Ascending aorta (tissue), 2 donors: ENCODE measurements at regions not wholly inside any gene's neighbourhood (a gene's known extent, or its start where the extent isn't known, plus 50 kb on each side); places are given as distances from the start of the nearest gene placed in this dataset.

Source experiments
- DNase-seq, 2 donors: peaks; one replicate each; pipeline ENCODE4 v3.0.0-alpha.2; 2019; ENCODE audit warnings: low spot score in 2 of 2
- H3K27ac ChIP-seq, 2 donors: fragments of 200-600 bp; sonication (generic); one replicate each; pipeline ENCODE4 v1.5.1; 2016 to 2017; ENCODE audit warnings: mild to moderate bottlenecking in 1 of 2
- H3K27me3 ChIP-seq: fragments of 200-600 bp; sonication (generic); one replicate; pipeline ENCODE4 v1.5.1; 2017
- H3K36me3 ChIP-seq, 2 donors: fragments of 200-600 bp; sonication (generic); one replicate each; pipeline ENCODE4 v1.5.1; 2016
- H3K4me1 ChIP-seq, 2 donors: fragments of 200-600 bp; sonication (generic); one replicate each; pipeline ENCODE4 v1.5.1; 2016 to 2017; ENCODE audit warnings: mild to moderate bottlenecking in 1 of 2
- H3K4me3 ChIP-seq, 2 donors: fragments of 200-600 bp; sonication (generic); one replicate each; pipeline ENCODE4 v1.5.1; 2016 to 2017; ENCODE audit warnings: mild to moderate bottlenecking in 1 of 2
- H3K9me3 ChIP-seq, 2 donors: fragments of 200-600 bp; sonication (generic); one replicate each; pipeline ENCODE4 v1.5.1; 2016
- intact Hi-C: fragments of 100-400 bp; cut with DNase I; formaldehyde crosslinking; loops from one replicate; pipeline ENCODE4 v1.15.1; 2023
- TF ChIP-seq, protein P1 (sequence below), 3 experiments: fragments of 200-600 bp in 2 of 3; fragments of 450-650 bp in 1 of 3; sonication (generic) in 2 of 3; IDR thresholded peaks; one replicate each; pipeline ENCODE4 v1.5.1; 2016 to 2019; ENCODE audit warnings: antibody characterized with exemption in 3 of 3, mild to moderate bottlenecking in 1 of 3, moderate library complexity in 1 of 3

DNA sequence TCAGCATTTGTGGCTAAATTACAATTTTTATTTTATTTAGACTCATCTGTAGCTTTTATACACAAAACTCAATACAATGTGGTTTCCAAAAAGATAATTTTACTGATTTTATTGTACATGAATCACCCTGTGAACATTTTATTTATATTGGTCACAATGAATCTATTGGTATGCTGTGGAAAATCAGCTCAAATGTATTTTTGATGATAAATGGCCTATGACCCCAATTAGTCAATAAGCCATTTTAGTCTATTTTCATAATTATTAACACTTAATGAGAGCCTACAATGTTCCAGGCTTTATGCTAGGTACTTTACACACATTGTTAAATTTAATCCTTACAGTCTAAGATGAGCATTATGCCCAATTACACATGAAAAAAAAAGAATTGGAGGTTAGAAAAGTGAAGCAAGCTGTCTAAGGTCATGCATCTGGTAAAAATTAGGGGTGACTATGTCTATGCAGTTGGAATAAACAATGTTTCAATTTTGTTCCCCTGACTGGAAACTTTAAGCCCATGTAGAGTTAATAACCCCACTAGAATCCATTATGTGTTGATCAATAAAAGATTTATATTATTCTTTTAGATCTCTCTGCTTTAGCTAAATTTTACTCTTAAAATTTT lies 344.7 kb downstream of the PABPC4L start:
- no peaks in the 10 kb centered on the region for H3K9me3 ChIP-seq
- TF ChIP-seq, protein P1, sequence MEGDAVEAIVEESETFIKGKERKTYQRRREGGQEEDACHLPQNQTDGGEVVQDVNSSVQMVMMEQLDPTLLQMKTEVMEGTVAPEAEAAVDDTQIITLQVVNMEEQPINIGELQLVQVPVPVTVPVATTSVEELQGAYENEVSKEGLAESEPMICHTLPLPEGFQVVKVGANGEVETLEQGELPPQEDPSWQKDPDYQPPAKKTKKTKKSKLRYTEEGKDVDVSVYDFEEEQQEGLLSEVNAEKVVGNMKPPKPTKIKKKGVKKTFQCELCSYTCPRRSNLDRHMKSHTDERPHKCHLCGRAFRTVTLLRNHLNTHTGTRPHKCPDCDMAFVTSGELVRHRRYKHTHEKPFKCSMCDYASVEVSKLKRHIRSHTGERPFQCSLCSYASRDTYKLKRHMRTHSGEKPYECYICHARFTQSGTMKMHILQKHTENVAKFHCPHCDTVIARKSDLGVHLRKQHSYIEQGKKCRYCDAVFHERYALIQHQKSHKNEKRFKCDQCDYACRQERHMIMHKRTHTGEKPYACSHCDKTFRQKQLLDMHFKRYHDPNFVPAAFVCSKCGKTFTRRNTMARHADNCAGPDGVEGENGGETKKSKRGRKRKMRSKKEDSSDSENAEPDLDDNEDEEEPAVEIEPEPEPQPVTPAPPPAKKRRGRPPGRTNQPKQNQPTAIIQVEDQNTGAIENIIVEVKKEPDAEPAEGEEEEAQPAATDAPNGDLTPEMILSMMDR (IDR thresholded peaks at IDR 0.05): no peak
- intact Hi-C loops: no loop called here

DNA sequence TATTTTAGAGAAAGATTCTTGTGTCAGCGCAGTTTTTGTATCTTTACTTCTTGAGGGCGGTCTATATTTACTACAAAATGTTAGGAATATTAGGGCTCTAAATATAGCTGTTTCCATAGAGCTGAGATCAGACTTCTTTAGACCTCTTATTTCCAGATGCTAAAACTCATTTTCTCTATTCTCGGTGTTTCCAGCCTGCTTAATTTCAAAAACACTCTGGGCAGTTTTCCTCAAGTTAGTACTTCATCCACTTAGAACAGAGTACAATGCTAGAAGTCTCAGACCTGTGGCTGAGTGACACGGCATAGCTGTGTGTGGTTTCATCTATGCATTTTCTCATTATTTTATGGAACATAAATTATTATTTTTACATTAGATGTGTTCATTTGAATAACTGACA lies 346.6 kb downstream of the PABPC4L start:
- Histone ChIP-seq H3K36me3 (no peaks in the 10 kb centered on the region), H3K4me1 (no peaks in the 10 kb centered on the region), H3K4me3 (no peak overlapping the region), H3K9me3 (no peaks in the 10 kb centered on the region), H3K27me3 (no peaks in the 10 kb centered on the region), H3K27ac (no peak overlapping the region)
- DNase-seq: no peak
- TF ChIP-seq, protein P1 (IDR thresholded peaks at IDR 0.05): no peak
- intact Hi-C loops: no loop called here

More for the DNA sequence above, 344.7 kb downstream of the PABPC4L start:
- no peak for DNase-seq
- no peak overlapping the region for H3K27ac ChIP-seq
- no peaks in the 10 kb centered on the region for H3K27me3 ChIP-seq
- no peak overlapping the region for H3K4me3 ChIP-seq
- H3K36me3 ChIP-seq: no peaks in the 10 kb centered on the region
- H3K4me1 ChIP-seq: no peaks in the 10 kb centered on the region

DNA sequence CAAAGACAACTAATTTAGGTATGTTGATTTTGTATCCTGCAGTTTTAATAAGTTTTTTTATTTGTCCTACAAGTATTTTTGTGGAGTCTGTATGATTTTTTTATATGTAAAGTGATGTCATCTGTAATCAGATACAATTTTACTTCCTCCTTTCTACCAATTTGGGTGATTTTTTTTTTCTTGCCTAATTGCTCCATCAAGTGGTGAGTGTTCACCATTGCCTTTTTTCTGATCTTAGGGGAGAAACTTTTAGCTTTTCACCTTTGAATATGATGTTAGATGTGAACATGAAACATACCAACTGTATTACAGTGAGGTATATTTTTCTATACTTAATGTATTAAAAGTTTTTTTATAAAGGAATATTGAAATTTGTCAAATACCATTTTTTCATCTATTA lies 362.3 kb downstream of the PABPC4L start:
- Histone ChIP-seq H3K4me3 (no peak overlapping the region), H3K9me3 (peaks cover 0 to 29% of the 10 kb centered on the region in 2 donors), H3K36me3 (no peaks in the 10 kb centered on the region), H3K4me1 (no peaks in the 10 kb centered on the region), H3K27me3 (no peaks in the 10 kb centered on the region), H3K27ac (no peak overlapping the region)
- DNase-seq: no peak
- TF ChIP-seq, protein P1 (IDR thresholded peaks at IDR 0.05): peak in 1 of 3 experiments; percentile 11
- intact Hi-C loops: no loop called here

DNA sequence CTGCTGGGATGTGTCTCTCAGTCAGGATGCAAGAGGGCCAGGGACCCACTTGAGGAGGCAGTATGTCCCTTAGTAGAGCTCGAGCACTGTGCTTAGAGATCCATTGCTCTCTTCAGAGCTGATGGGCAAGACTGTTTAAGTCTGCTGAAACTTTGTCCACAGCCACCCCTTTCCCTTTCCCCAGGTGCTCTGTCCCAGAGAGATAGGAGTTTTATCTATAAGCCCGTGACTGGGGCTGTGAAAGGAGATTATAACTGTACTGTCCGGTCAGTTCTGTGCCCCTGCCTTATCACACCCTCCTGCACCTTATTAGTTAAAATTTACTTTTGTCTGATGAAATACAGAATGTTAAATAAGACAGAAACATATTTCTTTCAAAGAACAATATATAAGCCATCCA lies 378.4 kb downstream of the PABPC4L start:
- TF ChIP-seq, protein P1 (IDR thresholded peaks at IDR 0.05): no peak
- Histone ChIP-seq H3K36me3 (no peaks in the 10 kb centered on the region), H3K27ac (no peak overlapping the region), H3K27me3 (no peaks in the 10 kb centered on the region), H3K9me3 (peaks cover 0 to 10% of the 10 kb centered on the region in 2 donors), H3K4me1 (no peaks in the 10 kb centered on the region), H3K4me3 (no peak overlapping the region)
- no peak for DNase-seq
- intact Hi-C loops: no loop called here

DNA sequence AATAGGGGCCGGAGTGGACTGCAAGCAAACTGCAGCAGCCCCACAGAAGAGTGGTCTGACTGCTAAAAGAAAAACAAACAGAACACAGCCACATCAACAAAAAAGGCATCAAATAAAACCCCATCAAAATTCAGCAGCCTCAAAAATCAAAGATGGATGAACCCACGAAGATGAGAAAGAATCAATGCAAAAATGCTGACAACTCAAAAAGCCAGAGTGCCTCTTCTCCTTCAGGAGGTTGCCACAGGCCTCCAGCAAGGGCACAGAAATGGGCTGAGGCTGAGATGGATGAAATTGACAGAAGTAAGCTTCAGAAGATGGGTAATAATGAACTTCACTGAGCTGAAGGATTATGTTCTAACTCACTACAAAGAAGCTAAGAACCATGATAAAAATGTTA lies 388.6 kb downstream of the PABPC4L start:
- Histone ChIP-seq H3K36me3 (peaks cover 0 to 4% of the 10 kb centered on the region in 2 donors), H3K4me3 (no peak overlapping the region), H3K9me3 (peaks cover 6 to 40% of the 10 kb centered on the region in 2 donors), H3K27ac (no peak overlapping the region), H3K27me3 (no peaks in the 10 kb centered on the region), H3K4me1 (no peaks in the 10 kb centered on the region)
- intact Hi-C loops: no loop called here
- TF ChIP-seq, protein P1 (IDR thresholded peaks at IDR 0.05): no peak
- DNase-seq: no peak

DNA sequence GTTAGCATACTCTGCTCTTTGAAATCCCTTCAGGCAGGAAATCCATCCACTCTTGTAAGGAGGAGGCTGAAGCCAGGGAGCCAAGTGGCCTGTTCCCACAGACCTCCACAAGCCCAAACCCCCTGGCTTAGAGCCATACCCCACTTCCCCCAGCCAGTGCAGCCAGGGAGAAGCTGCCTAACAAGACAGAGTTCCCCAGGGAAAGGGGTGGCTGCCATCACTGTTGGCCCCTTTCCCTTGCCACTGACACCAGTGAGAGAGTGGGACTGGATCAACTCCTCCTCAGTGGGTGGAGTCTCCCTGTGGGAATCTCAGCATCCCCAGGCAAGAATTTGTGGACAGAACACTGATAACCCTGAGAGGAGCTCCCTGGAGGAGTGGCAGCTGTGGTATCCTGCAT lies 389.4 kb downstream of the PABPC4L start:
- Histone ChIP-seq H3K4me3 (no peak overlapping the region), H3K36me3 (peaks cover 0 to 4% of the 10 kb centered on the region in 2 donors), H3K9me3 (peaks cover 6 to 33% of the 10 kb centered on the region in 2 donors), H3K27me3 (no peaks in the 10 kb centered on the region), H3K4me1 (no peaks in the 10 kb centered on the region), H3K27ac (no peak overlapping the region)
- intact Hi-C loops: no loop called here
- TF ChIP-seq, protein P1 (IDR thresholded peaks at IDR 0.05): no peak
- DNase-seq: no peak
